H1 (cell line): ENCODE measurements at regions not wholly inside any gene's neighbourhood (a gene's known extent, or its start where the extent isn't known, plus 50 kb on each side); places are given as distances from the start of the nearest gene placed in this dataset.

Experiments
- CTCF ChIA-PET: fragments of 300-600 bp; sonication (Branson Sonifier 250); formaldehyde crosslinking; loops from one replicate; lab custom pipeline; 2021; ENCODE audit not compliant: partially characterized antibody; lab: Charles Lee
- POLR2A ChIA-PET: fragments of 300-600 bp; sonication (Branson Sonifier 250); formaldehyde crosslinking; loops from one replicate; lab custom pipeline; 2021; ENCODE audit warnings: inconsistent platforms; ENCODE audit not compliant: partially characterized antibody; lab: Charles Lee
- DNase-seq, 2 experiments: peaks; one replicate each; pipeline versions ENCODE4 v3.0.0 to v3.0.0-alpha.2; 2010 to 2022; ENCODE audit warnings: low spot score in 2 of 2, low read depth in 1 of 2, mixed read lengths in 1 of 2
- FAIRE-seq: peaks from 2 replicates; lab custom pipeline; 2011; peaks lifted over from hg19 to GRCh38; lab: Jason Lieb, UNC
- H2AFZ ChIP-seq: 2 replicates; pipeline ENCODE4 v1.8.1; 2012; ENCODE audit warnings: low read length, inconsistent platforms
- H2AK5ac ChIP-seq: 2 replicates; pipeline ENCODE4 v1.6.1; 2013; ENCODE audit warnings: low read depth, low read length
- H2BK120ac ChIP-seq: replicated peaks from 2 replicates; pipeline ENCODE3; 2013; ENCODE audit warnings: low read depth, low read length, inconsistent platforms
- H2BK12ac ChIP-seq: 2 replicates; pipeline ENCODE4 v1.6.1; 2013; ENCODE audit warnings: low read depth, low read length
- H2BK15ac ChIP-seq: 2 replicates; pipeline ENCODE4 v1.6.1; 2013; ENCODE audit warnings: low read length
- H2BK20ac ChIP-seq: 2 replicates; pipeline ENCODE4 v1.6.1; 2013; ENCODE audit warnings: low read length
- H2BK5ac ChIP-seq: 2 replicates; pipeline ENCODE4 v1.6.1; 2013; ENCODE audit warnings: low read depth, low read length
- H3K14ac ChIP-seq: 2 replicates; pipeline ENCODE4 v1.6.1; 2013; ENCODE audit warnings: inconsistent platforms; ENCODE audit not compliant: insufficient read length
- H3K18ac ChIP-seq: 2 replicates; pipeline ENCODE4 v1.6.1; 2013; ENCODE audit warnings: low read length; ENCODE audit errors: extremely low read depth
- H3K23ac ChIP-seq: 2 replicates; pipeline ENCODE4 v1.6.1; 2013; ENCODE audit warnings: inconsistent platforms; ENCODE audit not compliant: insufficient read length
- H3K23me2 ChIP-seq: 2 replicates; pipeline ENCODE4 v1.6.1; 2013; ENCODE audit warnings: low read depth, low read length
- H3K27ac ChIP-seq: 2 replicates; pipeline ENCODE4 v1.6.1; 2011; ENCODE audit warnings: low read depth, low read length, inconsistent platforms
- H3K27me3 ChIP-seq, 4 experiments: replicated peaks in 1 of 4; 1 replicate in 1 of 4; 2 replicates in 3 of 4; pipeline versions ENCODE4 v1.6.1 to v1.8.1; 2011 to 2013; ENCODE audit warnings: low read length in 3 of 4, mild to moderate bottlenecking in 3 of 4, inconsistent platforms in 2 of 4, mixed read lengths in 2 of 4, moderate library complexity in 1 of 4; ENCODE audit not compliant: control insufficient read depth in 3 of 4, insufficient read depth in 3 of 4; ENCODE audit errors: extremely low read depth in 1 of 4
- H3K36me3 ChIP-seq, 4 experiments: 2 replicates each; pipeline versions ENCODE4 v1.6.1 to v1.8.1; 2011 to 2013; ENCODE audit warnings: mild to moderate bottlenecking in 4 of 4, low read length in 3 of 4, moderate library complexity in 2 of 4, control low read depth in 1 of 4, inconsistent platforms in 1 of 4; ENCODE audit not compliant: insufficient read depth in 4 of 4, control insufficient read depth in 2 of 4
- H3K4ac ChIP-seq: replicated peaks from 2 replicates; pipeline ENCODE3; 2013; ENCODE audit warnings: low read length, low read depth, mixed read lengths, inconsistent platforms; ENCODE audit not compliant: insufficient read length
- H3K4me1 ChIP-seq, 4 experiments: replicated peaks in 1 of 4; 1 replicate in 1 of 4; 2 replicates in 3 of 4; pipeline versions ENCODE4 v1.6.1 to v1.8.1; 2011 to 2013; ENCODE audit warnings: low read length in 3 of 4, inconsistent platforms in 2 of 4, mixed read lengths in 1 of 4; ENCODE audit not compliant: insufficient read depth in 4 of 4, control insufficient read depth in 3 of 4
- H3K4me2 ChIP-seq, 2 experiments: 2 replicates each; pipeline versions ENCODE4 v1.6.1 to v1.8.1; 2011 to 2013; ENCODE audit warnings: low read depth in 2 of 2, low read length in 2 of 2, control low read depth in 1 of 2, inconsistent platforms in 1 of 2, mild to moderate bottlenecking in 1 of 2; ENCODE audit not compliant: insufficient read depth in 1 of 2
- H3K4me3 ChIP-seq, 4 experiments: fragments of 200-600, 300-600 bp in 1 of 4; sonication (generic), shearing (Covaris generic), sonication (Bioruptor Twin) in 1 of 4; 2 replicates each; pipeline versions ENCODE4 v1.5.1 to v1.8.1; 2011 to 2016; ENCODE audit warnings: low read length in 4 of 4, low read depth in 3 of 4, control low read depth in 2 of 4, inconsistent platforms in 2 of 4, mild to moderate bottlenecking in 2 of 4, mixed read lengths in 1 of 4, moderate library complexity in 1 of 4; ENCODE audit not compliant: insufficient read depth in 2 of 4; ENCODE audit errors: extremely low read depth in 1 of 4
- H3K56ac ChIP-seq: replicated peaks from 2 replicates; pipeline ENCODE3; 2013; ENCODE audit warnings: low read depth, mild to moderate bottlenecking, mixed read lengths, low read length, inconsistent platforms; ENCODE audit not compliant: insufficient read length
- H3K79me1 ChIP-seq: 2 replicates; pipeline ENCODE4 v1.6.1; 2013; ENCODE audit warnings: low read depth, low read length, control low read depth
- H3K79me2 ChIP-seq, 2 experiments: 2 replicates each; pipeline versions ENCODE4 v1.6.1 to v1.8.1; 2012 to 2013; ENCODE audit warnings: low read length in 2 of 2, mild to moderate bottlenecking in 2 of 2, inconsistent platforms in 1 of 2; ENCODE audit not compliant: insufficient read depth in 2 of 2, control insufficient read depth in 1 of 2
- H3K9ac ChIP-seq, 4 experiments: replicated peaks in 1 of 4; 1 replicate in 1 of 4; 2 replicates in 3 of 4; pipeline versions ENCODE4 v1.6.1 to v1.8.1; 2011 to 2013; ENCODE audit warnings: low read depth in 3 of 4, low read length in 3 of 4, control low read depth in 2 of 4, mild to moderate bottlenecking in 2 of 4, moderate library complexity in 2 of 4, inconsistent platforms in 1 of 4; ENCODE audit errors: extremely low read depth in 1 of 4
- H3K9me3 ChIP-seq, 2 experiments: 2 replicates each; pipeline versions ENCODE4 v1.6.1 to v1.8.1; 2012 to 2013; ENCODE audit warnings: mild to moderate bottlenecking in 2 of 2, moderate library complexity in 2 of 2, control low read depth in 1 of 2, inconsistent platforms in 1 of 2, low read depth in 1 of 2, low read length in 1 of 2, mixed read lengths in 1 of 2; ENCODE audit not compliant: insufficient read depth in 2 of 2
- H4K20me1 ChIP-seq, 2 experiments: replicated peaks in 1 of 2; 2 replicates each; pipeline versions ENCODE3 to v1.8.1; 2011 to 2013; ENCODE audit warnings: inconsistent platforms in 2 of 2, low read length in 2 of 2, mild to moderate bottlenecking in 1 of 2; ENCODE audit not compliant: insufficient read depth in 2 of 2, control insufficient read depth in 1 of 2
- H4K5ac ChIP-seq: 2 replicates; pipeline ENCODE4 v1.6.1; 2013; ENCODE audit warnings: low read length, low read depth, mixed read lengths, inconsistent platforms; ENCODE audit not compliant: insufficient read length
- H4K8ac ChIP-seq: 2 replicates; pipeline ENCODE4 v1.8.0; 2013; ENCODE audit warnings: mild to moderate bottlenecking, moderate library complexity, low read length, inconsistent platforms; ENCODE audit not compliant: insufficient read depth; ENCODE audit errors: extremely low read depth
- H4K91ac ChIP-seq: replicated peaks from 2 replicates; pipeline ENCODE3; 2013; ENCODE audit warnings: low read length, mixed read lengths, inconsistent platforms; ENCODE audit not compliant: insufficient read length
- CBX8 ChIP-seq: fragments of 300-800, 300-1000 bp; sonication (generic); IDR thresholded peaks from 2 replicates; pipeline ENCODE4 v1.7.1; 2016; ENCODE audit warnings: low read depth, low read length, borderline replicate concordance
- CHD1 ChIP-seq: IDR thresholded peaks from 2 replicates; pipeline ENCODE4 v1.6.1; 2012; ENCODE audit warnings: low read depth, low read length, improper control_type of control experiment
- CHD2 ChIP-seq: IDR thresholded peaks from 2 replicates; pipeline ENCODE4 v1.6.1; 2012; ENCODE audit warnings: low read length, improper control_type of control experiment
- CREB1 ChIP-seq: IDR thresholded peaks from 2 replicates; pipeline ENCODE4 v1.6.1; 2012; ENCODE audit warnings: inconsistent platforms
- EP300 ChIP-seq, 2 experiments: IDR thresholded peaks; 1 replicate in 1 of 2; 2 replicates in 1 of 2; pipeline ENCODE4 v1.6.1; 2011 to 2012; ENCODE audit warnings: low read depth in 2 of 2, low read length in 2 of 2, mild to moderate bottlenecking in 2 of 2, borderline replicate concordance in 1 of 2, inconsistent platforms in 1 of 2, moderate library complexity in 1 of 2
- EZH2 ChIP-seq: fragments of 200-600 bp; sonication (generic); IDR thresholded peaks from 2 replicates; pipeline ENCODE4 v1.7.1; 2012; ENCODE audit warnings: low read depth, mild to moderate bottlenecking, moderate library complexity, low read length, inconsistent platforms; ENCODE audit not compliant: severe bottlenecking
- HDAC2 ChIP-seq, 2 experiments: fragments of 300-600 bp in 1 of 2; sonication (generic) in 1 of 2; IDR thresholded peaks; 2 replicates each; pipeline ENCODE4 v1.6.1; 2011 to 2012; ENCODE audit warnings: low read depth in 2 of 2, low read length in 2 of 2, mild to moderate bottlenecking in 2 of 2, moderate library complexity in 2 of 2, borderline replicate concordance in 1 of 2, inconsistent platforms in 1 of 2
- POU5F1 ChIP-seq: IDR thresholded peaks from 2 replicates; pipeline ENCODE4 v1.6.1; 2011; ENCODE audit warnings: low read depth, mild to moderate bottlenecking, low read length, moderate library complexity
- RAD21 ChIP-seq, 2 experiments: IDR thresholded peaks in 1 of 2; conservative IDR thresholded peaks in 1 of 2; 2 replicates each; pipeline ENCODE4 v1.6.1; 2011; ENCODE audit warnings: low read depth in 2 of 2, low read length in 2 of 2, improper control_type of control experiment in 1 of 2, inconsistent platforms in 1 of 2, mild to moderate bottlenecking in 1 of 2, moderate library complexity in 1 of 2
- SIRT6 ChIP-seq: IDR thresholded peaks from one replicate; pipeline ENCODE4 v1.7.1; 2012; ENCODE audit warnings: low read length, inconsistent platforms
- SP1 ChIP-seq: IDR thresholded peaks from 2 replicates; pipeline ENCODE4 v1.6.1; 2011; ENCODE audit warnings: low read depth, low read length
- SP2 ChIP-seq: IDR thresholded peaks from 2 replicates; pipeline ENCODE4 v1.6.1; 2012; ENCODE audit warnings: mild to moderate bottlenecking, low read length, inconsistent platforms
- SRF ChIP-seq: IDR thresholded peaks from 2 replicates; pipeline ENCODE4 v1.6.1; 2011; ENCODE audit warnings: mild to moderate bottlenecking, low read depth, low read length, moderate library complexity
- YY1 ChIP-seq: IDR thresholded peaks from 2 replicates; pipeline ENCODE4 v1.6.1; 2011; ENCODE audit warnings: low read depth, mild to moderate bottlenecking, low read length
- WGBS, 2 experiments: shearing (Covaris generic) in 1 of 2; methylation state at CpG; one replicate each; pipeline versions ENCODE4 v1.1.6 to v1.1.7; 2013 to 2015; ENCODE audit warnings: low lambda C conversion rate in 2 of 2, mixed read lengths in 2 of 2, inconsistent platforms in 1 of 2, low coverage in 1 of 2, missing lambda C conversion rate in 1 of 2; ENCODE audit not compliant: insufficient replicate concordance in 2 of 2, insufficient coverage in 1 of 2, insufficient read length in 1 of 2; ENCODE audit errors: extremely low coverage in 1 of 2, missing lambda C conversion rate in 1 of 2; 5-methylcytosine and 5-hydroxymethylcytosine counted together
- TF ChIP-seq, protein P1 (sequence below): IDR thresholded peaks from 2 replicates; pipeline ENCODE4 v1.6.1; 2012; ENCODE audit warnings: inconsistent platforms

DNA sequence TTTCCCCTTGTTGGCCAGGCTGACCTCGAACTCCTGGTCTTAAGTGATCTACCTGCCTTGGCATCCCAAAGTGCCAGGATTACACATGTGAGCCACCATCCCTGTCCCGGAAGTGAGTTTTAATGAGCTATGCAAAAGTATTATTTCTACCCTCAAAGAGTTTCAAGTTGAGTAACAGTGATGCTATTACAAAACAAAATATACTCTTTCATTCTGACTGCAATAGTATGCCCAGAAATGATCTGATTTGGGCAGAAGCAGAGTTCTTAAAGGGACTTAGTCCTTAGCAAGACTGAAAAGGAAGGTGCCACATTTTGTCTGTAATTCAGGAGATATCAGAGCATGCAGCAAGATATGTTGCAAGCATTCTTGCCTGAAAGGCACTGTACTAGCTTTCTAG lies 375.4 kb downstream of the NUF2 start:
- H3K23me2 ChIP-seq: no peaks in the 10 kb centered on the region
- H3K56ac ChIP-seq: no peak overlapping the region
- no peak overlapping the region for H4K8ac ChIP-seq
- no peak overlapping the region for H4K5ac ChIP-seq
- no peaks in the 10 kb centered on the region for H4K20me1 ChIP-seq
- no peak overlapping the region for H4K91ac ChIP-seq
- H3K9ac ChIP-seq: no peak overlapping the region
- FAIRE-seq (no peak), DNase-seq (no peak)
- H3K36me3 ChIP-seq: no peaks in the 10 kb centered on the region
- no peaks in the 10 kb centered on the region; a peak in 2 of 4 replicates for H3K9me3 ChIP-seq
- no peak overlapping the region for H2BK5ac ChIP-seq
- H3K27ac ChIP-seq: no peak overlapping the region
- no peak overlapping the region for H3K4ac ChIP-seq
- H2BK120ac ChIP-seq: no peak overlapping the region
- H3K4me3 ChIP-seq: no peak overlapping the region
- no peak overlapping the region for H3K18ac ChIP-seq
- no peaks in the 10 kb centered on the region for H3K4me1 ChIP-seq
- H2BK15ac ChIP-seq: peak overlapping the region; percentile 46; the same call in 1 of the 2 replicates
- ChIA-PET POLR2A (no interaction called here), CTCF (interaction anchor here (1.0 to 1.2 kb wide), 2 partner anchors 159 to 161 kb away, joined by 3 to 4 read pairs; no protein-coding TSS in a partner anchor)
- no peak overlapping the region for H3K23ac ChIP-seq
- H3K79me1 ChIP-seq: no peaks in the 10 kb centered on the region
- H3K4me2 ChIP-seq: no peak overlapping the region
- 0 out of 2 replicates have a peak overlapping the region, but pooled peaks have one; percentile 0 for H2AFZ ChIP-seq
- H3K14ac ChIP-seq: no peak overlapping the region
- WGBS, 2 experiments: 25% methylated on average over 2 of the region's 2 CpGs; no CpG with 5 or more reads in 1 of the 2 experiments
- H3K27me3 ChIP-seq: no peaks in the 10 kb centered on the region
- no peak overlapping the region for H2AK5ac ChIP-seq
- no peak overlapping the region for H2BK20ac ChIP-seq
- no peaks in the 10 kb centered on the region for H3K79me2 ChIP-seq
- no peak overlapping the region for H2BK12ac ChIP-seq
- TF ChIP-seq CHD2: no peak
- TF ChIP-seq HDAC2 (IDR thresholded peaks at IDR 0.05; ENCODE audit: borderline replicate concordance in 1 of 2, low read depth in 2 of 2, low read length in 2 of 2): no peak
- TF ChIP-seq SIRT6: no peak
- TF ChIP-seq SP2: no peak
- no peak for TF ChIP-seq SP1
- no peak for TF ChIP-seq CBX8
- no peak for TF ChIP-seq POU5F1
- no peak for TF ChIP-seq SRF
- TF ChIP-seq CHD1: no peak
- no peak for TF ChIP-seq YY1
- no peak for TF ChIP-seq RAD21 (IDR thresholded peaks at IDR 0.05 in 1 of 2, conservative IDR thresholded peaks at IDR 0.05 in 1 of 2; ENCODE audit: low read depth in 2 of 2, low read length in 2 of 2)
- TF ChIP-seq, protein P1, sequence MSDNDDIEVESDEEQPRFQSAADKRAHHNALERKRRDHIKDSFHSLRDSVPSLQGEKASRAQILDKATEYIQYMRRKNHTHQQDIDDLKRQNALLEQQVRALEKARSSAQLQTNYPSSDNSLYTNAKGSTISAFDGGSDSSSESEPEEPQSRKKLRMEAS: no peak
- TF ChIP-seq CREB1: no peak
- no peak for TF ChIP-seq EP300 (IDR thresholded peaks at IDR 0.05; ENCODE audit: borderline replicate concordance in 1 of 2, low read depth in 2 of 2, low read length in 2 of 2)
- TF ChIP-seq EZH2: no peak
